Neural cell (in vitro differentiated cells): ENCODE measurements at regions not wholly inside any gene's neighbourhood (a gene's known extent, or its start where the extent isn't known, plus 50 kb on each side); places are given as distances from the start of the nearest gene placed in this dataset.

ENCODE experiments used
- EP300 ChIP-seq: fragments of 450-650 bp; conservative IDR thresholded peaks from 2 replicates; pipeline ENCODE4 v1.6.1; 2014; ENCODE audit warnings: antibody characterized with exemption, mild to moderate bottlenecking, moderate library complexity; ENCODE audit not compliant: poor library complexity, severe bottlenecking
- EZH2 ChIP-seq: fragments of 200-600, 300-800 bp; shearing (Covaris generic), sonication (generic); IDR thresholded peaks from 2 replicates; pipeline ENCODE4 v1.6.1; 2014; ENCODE audit warnings: antibody characterized with exemption, low read length, borderline replicate concordance, mild to moderate bottlenecking; ENCODE audit not compliant: insufficient read depth, poor library complexity, severe bottlenecking
- MXI1 ChIP-seq: fragments of 450-650 bp; conservative IDR thresholded peaks from 2 replicates; pipeline ENCODE4 v1.6.1; 2014; ENCODE audit warnings: antibody characterized with exemption, mild to moderate bottlenecking; ENCODE audit not compliant: poor library complexity, severe bottlenecking
- POLR2AphosphoS5 ChIP-seq: IDR thresholded peaks from 2 replicates; pipeline ENCODE4 v1.6.1; 2012
- SMC3 ChIP-seq: fragments of 450-650 bp; conservative IDR thresholded peaks from 2 replicates; pipeline ENCODE4 v1.6.1; 2014; ENCODE audit warnings: antibody characterized with exemption, mild to moderate bottlenecking, moderate library complexity; ENCODE audit not compliant: poor library complexity
- TAF1 ChIP-seq: IDR thresholded peaks from 2 replicates; pipeline ENCODE4 v1.6.1; 2012; ENCODE audit warnings: low read depth
- TF ChIP-seq, protein P1 (sequence below): fragments of 450-650 bp; IDR thresholded peaks from 2 replicates; pipeline ENCODE4 v1.5.1; 2014; ENCODE audit warnings: antibody characterized with exemption, mild to moderate bottlenecking, moderate library complexity; ENCODE audit not compliant: poor library complexity, severe bottlenecking
- TF ChIP-seq, protein P2 (sequence below): IDR thresholded peaks from 2 replicates; pipeline ENCODE4 v1.6.1; 2012; ENCODE audit warnings: borderline replicate concordance

GRCh38 chr1:37238364-37239224 lies 204.3 kb upstream of the GRIK3 start:
- TF ChIP-seq, protein P1, sequence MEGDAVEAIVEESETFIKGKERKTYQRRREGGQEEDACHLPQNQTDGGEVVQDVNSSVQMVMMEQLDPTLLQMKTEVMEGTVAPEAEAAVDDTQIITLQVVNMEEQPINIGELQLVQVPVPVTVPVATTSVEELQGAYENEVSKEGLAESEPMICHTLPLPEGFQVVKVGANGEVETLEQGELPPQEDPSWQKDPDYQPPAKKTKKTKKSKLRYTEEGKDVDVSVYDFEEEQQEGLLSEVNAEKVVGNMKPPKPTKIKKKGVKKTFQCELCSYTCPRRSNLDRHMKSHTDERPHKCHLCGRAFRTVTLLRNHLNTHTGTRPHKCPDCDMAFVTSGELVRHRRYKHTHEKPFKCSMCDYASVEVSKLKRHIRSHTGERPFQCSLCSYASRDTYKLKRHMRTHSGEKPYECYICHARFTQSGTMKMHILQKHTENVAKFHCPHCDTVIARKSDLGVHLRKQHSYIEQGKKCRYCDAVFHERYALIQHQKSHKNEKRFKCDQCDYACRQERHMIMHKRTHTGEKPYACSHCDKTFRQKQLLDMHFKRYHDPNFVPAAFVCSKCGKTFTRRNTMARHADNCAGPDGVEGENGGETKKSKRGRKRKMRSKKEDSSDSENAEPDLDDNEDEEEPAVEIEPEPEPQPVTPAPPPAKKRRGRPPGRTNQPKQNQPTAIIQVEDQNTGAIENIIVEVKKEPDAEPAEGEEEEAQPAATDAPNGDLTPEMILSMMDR = no peak
- TF ChIP-seq POLR2AphosphoS5 (no peak), EZH2 (no peak), TAF1 (no peak), EP300 (no peak), MXI1 (no peak), SMC3 (no peak)
- TF ChIP-seq, protein P2, sequence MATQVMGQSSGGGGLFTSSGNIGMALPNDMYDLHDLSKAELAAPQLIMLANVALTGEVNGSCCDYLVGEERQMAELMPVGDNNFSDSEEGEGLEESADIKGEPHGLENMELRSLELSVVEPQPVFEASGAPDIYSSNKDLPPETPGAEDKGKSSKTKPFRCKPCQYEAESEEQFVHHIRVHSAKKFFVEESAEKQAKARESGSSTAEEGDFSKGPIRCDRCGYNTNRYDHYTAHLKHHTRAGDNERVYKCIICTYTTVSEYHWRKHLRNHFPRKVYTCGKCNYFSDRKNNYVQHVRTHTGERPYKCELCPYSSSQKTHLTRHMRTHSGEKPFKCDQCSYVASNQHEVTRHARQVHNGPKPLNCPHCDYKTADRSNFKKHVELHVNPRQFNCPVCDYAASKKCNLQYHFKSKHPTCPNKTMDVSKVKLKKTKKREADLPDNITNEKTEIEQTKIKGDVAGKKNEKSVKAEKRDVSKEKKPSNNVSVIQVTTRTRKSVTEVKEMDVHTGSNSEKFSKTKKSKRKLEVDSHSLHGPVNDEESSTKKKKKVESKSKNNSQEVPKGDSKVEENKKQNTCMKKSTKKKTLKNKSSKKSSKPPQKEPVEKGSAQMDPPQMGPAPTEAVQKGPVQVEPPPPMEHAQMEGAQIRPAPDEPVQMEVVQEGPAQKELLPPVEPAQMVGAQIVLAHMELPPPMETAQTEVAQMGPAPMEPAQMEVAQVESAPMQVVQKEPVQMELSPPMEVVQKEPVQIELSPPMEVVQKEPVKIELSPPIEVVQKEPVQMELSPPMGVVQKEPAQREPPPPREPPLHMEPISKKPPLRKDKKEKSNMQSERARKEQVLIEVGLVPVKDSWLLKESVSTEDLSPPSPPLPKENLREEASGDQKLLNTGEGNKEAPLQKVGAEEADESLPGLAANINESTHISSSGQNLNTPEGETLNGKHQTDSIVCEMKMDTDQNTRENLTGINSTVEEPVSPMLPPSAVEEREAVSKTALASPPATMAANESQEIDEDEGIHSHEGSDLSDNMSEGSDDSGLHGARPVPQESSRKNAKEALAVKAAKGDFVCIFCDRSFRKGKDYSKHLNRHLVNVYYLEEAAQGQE = no peak
